Testis (tissue), 2 donors: ENCODE measurements at regions not wholly inside any gene's neighbourhood (a gene's known extent, or its start where the extent isn't known, plus 50 kb on each side); places are given as distances from the start of the nearest gene placed in this dataset.

Source experiments
- POLR2A ChIP-seq: fragments of 450-650 bp; IDR thresholded peaks from one replicate; pipeline ENCODE4 v1.6.1; 2017; ENCODE audit warnings: antibody characterized with exemption, mild to moderate bottlenecking, moderate library complexity
- TF ChIP-seq, protein P1 (sequence below), 3 experiments: fragments of 450-650 bp in 2 of 3; fragments of 200-600 bp in 1 of 3; sonication (generic) in 1 of 3; IDR thresholded peaks; one replicate each; pipeline ENCODE4 v1.5.1; 2016 to 2019; ENCODE audit warnings: antibody characterized with exemption in 3 of 3, mild to moderate bottlenecking in 2 of 3, moderate library complexity in 1 of 3

DNA sequence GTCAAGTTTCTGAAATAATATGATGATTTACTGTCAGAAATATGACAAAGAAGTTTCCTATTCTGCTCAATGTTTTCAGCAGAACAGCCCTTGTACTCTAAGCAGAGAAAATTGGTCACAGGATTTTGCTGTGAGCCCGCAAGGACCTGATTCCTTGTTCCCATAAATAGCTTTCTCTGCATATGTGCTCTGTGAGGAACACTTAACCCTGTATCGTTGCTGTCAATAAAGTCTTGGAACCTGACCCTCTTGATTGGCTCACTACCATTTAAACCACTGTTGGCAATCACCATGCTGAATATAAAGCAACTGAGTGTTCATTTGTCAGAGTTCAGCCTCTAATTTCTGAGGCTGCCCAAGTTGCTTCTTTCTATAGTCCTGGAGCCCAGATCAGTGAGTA, 158.2 kb upstream of the NOCT start:
- TF ChIP-seq, protein P1, sequence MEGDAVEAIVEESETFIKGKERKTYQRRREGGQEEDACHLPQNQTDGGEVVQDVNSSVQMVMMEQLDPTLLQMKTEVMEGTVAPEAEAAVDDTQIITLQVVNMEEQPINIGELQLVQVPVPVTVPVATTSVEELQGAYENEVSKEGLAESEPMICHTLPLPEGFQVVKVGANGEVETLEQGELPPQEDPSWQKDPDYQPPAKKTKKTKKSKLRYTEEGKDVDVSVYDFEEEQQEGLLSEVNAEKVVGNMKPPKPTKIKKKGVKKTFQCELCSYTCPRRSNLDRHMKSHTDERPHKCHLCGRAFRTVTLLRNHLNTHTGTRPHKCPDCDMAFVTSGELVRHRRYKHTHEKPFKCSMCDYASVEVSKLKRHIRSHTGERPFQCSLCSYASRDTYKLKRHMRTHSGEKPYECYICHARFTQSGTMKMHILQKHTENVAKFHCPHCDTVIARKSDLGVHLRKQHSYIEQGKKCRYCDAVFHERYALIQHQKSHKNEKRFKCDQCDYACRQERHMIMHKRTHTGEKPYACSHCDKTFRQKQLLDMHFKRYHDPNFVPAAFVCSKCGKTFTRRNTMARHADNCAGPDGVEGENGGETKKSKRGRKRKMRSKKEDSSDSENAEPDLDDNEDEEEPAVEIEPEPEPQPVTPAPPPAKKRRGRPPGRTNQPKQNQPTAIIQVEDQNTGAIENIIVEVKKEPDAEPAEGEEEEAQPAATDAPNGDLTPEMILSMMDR (IDR thresholded peaks at IDR 0.05) = no peak
- TF ChIP-seq POLR2A = no peak
